LNCaP clone FGC (cell line): ENCODE measurements at regions not wholly inside any gene's neighbourhood (a gene's known extent, or its start where the extent isn't known, plus 50 kb on each side); places are given as distances from the start of the nearest gene placed in this dataset.
"Not testable (repeated sequence)": the region's sequence is repeated elsewhere in the genome, so short reads cannot be mapped to it uniquely, and the experiment has no call there.

Experiments
- DNase-seq: peaks from one replicate; pipeline ENCODE4 v3.0.0-alpha.2; 2011; ENCODE audit warnings: low read depth
- H3K4me3 ChIP-seq: 2 replicates; pipeline ENCODE4 v1.5.1; 2011; ENCODE audit warnings: mild to moderate bottlenecking, low read depth, low read length, control low read depth
- TF ChIP-seq, protein P1 (sequence below): IDR thresholded peaks from 2 replicates; pipeline ENCODE4 v1.5.1; 2012; ENCODE audit warnings: mild to moderate bottlenecking; ENCODE audit not compliant: control insufficient read depth, insufficient read depth; ENCODE audit errors: extremely low read depth

DNA sequence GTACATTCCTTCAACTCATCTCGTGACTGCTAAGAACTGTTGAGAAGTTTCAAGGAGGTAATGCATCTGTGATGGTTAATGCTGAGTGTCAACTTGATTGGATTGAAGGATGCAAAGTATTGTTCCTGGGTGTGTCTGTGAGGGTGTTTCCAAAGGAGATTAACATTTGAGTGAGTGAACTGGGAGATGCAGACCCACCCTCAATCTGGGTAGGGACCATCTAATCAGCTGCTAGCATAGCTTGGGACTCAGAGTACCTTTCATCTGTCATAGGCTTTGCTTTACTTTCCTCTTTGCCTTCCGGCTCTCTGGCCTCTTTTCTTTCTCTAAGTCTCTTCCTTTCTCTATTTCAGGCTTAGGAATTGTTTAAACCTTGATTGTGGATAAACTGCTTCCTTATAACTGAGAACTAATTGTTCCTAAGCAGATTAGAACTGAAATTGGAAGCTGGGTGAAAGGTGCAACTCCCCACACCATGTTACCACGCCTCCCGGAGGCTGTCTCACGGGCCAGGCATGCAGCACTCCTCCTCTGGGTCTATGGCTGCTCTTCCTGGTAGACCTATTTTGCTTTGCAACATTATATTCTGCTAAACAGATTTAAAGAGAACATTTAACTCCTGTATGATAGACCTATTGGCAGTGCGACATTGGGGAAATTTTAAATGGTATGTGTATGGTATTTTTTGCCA is 298.2 kb downstream of the CCSER2 start:
- DNase-seq, result no peak
- no peak overlapping the region for H3K4me3 ChIP-seq
- TF ChIP-seq, protein P1, sequence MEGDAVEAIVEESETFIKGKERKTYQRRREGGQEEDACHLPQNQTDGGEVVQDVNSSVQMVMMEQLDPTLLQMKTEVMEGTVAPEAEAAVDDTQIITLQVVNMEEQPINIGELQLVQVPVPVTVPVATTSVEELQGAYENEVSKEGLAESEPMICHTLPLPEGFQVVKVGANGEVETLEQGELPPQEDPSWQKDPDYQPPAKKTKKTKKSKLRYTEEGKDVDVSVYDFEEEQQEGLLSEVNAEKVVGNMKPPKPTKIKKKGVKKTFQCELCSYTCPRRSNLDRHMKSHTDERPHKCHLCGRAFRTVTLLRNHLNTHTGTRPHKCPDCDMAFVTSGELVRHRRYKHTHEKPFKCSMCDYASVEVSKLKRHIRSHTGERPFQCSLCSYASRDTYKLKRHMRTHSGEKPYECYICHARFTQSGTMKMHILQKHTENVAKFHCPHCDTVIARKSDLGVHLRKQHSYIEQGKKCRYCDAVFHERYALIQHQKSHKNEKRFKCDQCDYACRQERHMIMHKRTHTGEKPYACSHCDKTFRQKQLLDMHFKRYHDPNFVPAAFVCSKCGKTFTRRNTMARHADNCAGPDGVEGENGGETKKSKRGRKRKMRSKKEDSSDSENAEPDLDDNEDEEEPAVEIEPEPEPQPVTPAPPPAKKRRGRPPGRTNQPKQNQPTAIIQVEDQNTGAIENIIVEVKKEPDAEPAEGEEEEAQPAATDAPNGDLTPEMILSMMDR, result no peak

DNA sequence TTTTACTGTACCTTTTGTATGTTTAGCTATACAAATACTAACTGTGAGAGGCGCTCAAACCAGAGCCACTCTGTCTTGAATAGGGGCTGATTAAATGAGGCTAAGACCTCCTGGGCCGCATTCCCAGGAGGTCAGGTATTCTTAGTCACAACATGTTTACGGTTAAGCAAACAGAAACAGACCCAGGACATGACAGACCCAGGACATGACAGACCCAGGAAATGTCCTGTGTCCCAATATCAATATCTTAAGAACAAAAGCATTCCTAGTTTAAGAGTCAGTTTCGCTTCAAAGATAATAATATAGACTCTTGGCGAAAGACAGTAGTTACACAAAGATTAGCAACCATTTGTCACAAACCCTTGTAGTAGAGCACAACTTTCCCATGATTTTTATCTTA is 304.5 kb downstream of the CCSER2 start:
- TF ChIP-seq, protein P1, result no peak
- no peak for DNase-seq
- no peak overlapping the region for H3K4me3 ChIP-seq

DNA sequence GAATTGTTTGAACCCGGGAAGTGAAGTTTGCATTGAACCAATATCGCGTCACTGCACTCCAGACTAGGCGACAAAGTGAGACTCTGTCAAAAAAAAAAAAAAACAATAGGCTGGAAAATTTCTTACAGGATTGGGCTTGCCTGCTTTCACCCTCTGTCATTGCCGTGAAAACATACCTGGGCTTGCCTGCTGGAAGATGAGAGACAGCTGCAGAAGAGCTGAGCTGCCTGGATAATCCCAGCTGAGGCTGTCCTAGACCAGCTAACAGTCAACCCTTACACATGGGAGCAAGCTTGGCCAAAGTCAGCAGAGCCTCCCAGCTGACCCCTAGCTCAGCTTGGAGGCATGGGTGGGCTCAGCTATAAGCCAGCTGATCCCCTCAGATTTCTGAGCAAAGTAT is 306.2 kb downstream of the CCSER2 start:
- H3K4me3 ChIP-seq, result no peak overlapping the region
- DNase-seq, result no peak
- TF ChIP-seq, protein P1, result no peak

DNA sequence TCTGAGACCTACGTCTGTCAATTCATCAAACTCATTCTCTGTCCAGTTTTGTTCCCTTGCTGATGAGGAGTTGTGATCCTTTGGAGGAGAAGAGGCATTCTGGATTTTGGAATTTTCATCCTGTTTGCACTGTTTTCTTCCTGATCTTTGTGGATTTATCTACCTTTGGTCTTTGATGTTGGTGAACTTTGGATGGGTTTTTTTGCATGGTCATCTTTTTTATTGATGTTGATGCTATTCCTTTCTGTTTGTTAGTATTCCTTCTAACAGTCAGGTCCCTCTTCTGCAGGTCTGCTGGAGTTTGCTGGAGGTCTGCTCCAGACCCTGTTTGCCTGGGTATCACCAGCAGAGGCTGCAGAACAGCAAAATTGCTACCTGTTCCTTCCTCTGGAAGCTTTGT is 322.2 kb downstream of the CCSER2 start:
- not testable (repeated sequence) for DNase-seq, H3K4me3 ChIP-seq

DNA sequence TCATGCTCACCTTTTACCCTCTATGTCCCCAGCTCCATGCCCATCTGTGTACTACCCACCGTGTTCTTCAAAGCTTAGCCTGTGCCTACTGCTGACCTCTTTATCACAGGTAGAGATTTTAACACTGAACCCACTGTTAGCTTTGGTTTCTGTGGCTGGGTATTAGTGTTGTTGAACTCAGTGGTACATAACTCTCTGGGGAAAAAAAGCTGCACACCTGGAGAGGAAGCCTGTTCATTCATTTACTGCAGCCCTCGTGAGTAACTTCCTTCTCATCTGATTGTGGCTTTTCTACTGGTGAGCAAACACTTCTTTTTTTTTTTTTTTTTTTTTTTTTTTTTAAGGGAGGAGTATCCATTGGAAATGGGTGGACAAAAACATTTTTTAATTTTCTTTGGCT is 326.3 kb downstream of the CCSER2 start:
- TF ChIP-seq, protein P1, result no peak
- no peak overlapping the region for H3K4me3 ChIP-seq
- no peak for DNase-seq

DNA sequence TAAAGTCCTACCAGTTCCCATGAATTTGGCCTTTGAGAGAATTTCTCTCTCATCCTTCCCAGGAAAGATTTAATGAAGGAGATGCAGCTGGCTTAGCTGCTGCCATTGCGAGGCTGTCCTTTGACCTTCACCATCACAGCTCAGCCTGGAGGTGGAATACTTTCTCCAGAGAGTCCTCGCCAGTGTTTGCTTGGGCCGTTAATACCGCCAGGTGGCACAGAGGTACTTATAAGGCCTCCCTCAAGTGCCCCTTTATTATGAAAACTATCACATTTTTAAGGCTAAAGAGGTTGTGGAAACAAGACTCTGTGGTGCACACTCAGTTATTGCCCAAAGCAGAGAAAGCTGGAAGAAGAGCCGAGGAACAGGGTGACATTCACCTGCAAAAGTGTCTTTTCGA is 330.6 kb downstream of the CCSER2 start:
- TF ChIP-seq, protein P1, result no peak
- H3K4me3 ChIP-seq, result no peak overlapping the region
- DNase-seq, result no peak

DNA sequence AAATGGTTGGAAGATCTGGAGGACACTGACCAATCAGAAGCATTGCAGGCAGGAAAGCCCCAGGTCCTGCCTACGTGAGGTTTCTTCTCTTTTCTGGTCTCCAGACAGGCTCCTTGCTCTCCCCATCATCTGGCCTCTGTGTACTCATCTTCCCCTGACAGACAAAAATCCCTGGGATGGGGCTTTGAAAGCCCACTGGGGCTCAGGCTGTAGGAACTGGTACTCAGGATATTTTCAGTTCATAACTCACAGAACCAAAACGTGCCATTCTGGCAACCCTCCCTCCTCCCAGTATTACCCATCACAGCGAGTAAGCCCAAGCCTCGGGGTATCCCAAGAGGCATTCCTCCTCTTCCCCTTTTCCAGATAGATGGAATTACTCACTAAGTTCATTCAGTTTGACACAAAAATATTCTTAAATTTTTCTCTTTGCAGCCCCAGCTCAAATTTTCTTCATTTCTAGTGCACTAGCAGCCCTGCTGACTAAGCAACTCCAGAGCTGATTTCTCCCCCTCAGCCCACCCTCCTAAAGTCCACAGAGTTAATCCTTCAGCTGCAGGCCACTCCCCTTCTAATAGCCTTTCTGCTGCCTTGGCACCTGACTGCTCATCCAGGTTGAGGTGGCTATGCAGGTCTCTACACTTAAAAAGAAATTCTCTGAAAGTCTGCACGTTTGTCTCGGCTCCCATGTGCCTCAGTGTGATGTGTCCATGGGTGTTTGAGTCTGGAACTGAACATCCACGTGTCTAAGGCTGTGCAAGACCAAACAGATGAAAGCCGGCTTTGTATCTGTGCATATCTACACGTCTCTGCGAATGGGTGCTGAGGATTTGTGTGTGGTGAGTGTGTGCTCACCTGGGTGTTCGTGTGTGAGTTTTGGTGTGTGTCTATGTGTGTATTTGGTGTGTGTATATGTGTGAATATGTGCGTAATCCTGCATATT is 331.4 kb downstream of the CCSER2 start:
- DNase-seq, result no peak
- H3K4me3 ChIP-seq, result no peak overlapping the region
- TF ChIP-seq, protein P1, result no peak
